HG03558 (cell line): ENCODE measurements at regions not wholly inside any gene's neighbourhood (a gene's known extent, or its start where the extent isn't known, plus 50 kb on each side); places are given as distances from the start of the nearest gene placed in this dataset.

Experiments
- ATAC-seq: cut with Tn5 transposase; IDR thresholded peaks from one replicate; pipeline ENCODE4 v1.9.1; 2021; ENCODE audit warnings: moderate number of reproducible peaks; ENCODE audit not compliant: unreplicated experiment; ENCODE audit errors: extremely low read depth

DNA sequence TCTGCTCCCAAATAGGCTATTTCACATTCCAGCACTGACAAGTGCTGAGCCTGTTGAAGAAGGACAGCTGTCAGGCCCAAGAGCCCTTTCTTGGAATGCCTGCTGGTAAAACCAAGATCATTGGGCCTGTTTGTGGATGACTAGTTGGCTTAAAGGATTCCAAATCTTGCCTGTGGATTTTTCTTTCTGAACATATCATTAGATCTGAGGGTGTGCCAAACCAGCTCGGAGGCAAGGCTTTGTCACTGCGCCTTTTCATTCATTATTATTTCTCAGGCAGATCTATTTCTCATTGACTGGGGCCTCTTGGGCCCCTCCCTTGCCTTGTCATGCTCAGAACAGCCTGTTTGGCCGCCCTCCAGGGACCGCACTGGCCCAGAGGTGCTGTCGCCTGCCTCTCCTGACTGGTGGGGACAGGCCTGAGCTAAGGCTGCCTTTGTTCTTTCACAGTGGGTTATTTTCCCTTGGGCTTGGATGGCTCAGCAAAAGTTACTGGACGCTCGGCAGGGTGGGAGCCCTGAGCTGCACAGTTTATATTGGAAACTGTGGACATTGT lies 222.7 kb upstream of the SESN3 start:
- no peak for ATAC-seq

DNA sequence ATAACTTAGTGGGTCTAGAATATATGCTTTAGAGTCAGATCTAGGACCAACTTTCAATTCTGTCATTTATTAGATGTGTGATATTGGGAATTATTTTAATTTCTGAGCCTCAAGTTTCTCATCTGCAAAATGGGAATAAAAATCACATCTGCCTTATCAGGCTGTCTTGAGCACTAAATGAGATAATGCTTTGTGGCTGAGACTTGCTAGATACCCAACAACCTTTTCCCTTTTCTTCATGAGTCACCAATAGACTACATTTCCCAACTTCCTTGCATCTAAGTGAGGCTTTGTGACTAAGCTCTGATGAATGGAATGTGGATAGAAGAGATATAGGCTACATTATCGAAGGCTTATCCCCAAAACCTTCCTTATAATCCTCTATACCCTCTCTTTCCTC lies 220.7 kb upstream of the SESN3 start:
- ATAC-seq = no peak

GRCh38 chr11:95451261-95451660 lies 220.3 kb upstream of the SESN3 start:
- no peak for ATAC-seq

DNA sequence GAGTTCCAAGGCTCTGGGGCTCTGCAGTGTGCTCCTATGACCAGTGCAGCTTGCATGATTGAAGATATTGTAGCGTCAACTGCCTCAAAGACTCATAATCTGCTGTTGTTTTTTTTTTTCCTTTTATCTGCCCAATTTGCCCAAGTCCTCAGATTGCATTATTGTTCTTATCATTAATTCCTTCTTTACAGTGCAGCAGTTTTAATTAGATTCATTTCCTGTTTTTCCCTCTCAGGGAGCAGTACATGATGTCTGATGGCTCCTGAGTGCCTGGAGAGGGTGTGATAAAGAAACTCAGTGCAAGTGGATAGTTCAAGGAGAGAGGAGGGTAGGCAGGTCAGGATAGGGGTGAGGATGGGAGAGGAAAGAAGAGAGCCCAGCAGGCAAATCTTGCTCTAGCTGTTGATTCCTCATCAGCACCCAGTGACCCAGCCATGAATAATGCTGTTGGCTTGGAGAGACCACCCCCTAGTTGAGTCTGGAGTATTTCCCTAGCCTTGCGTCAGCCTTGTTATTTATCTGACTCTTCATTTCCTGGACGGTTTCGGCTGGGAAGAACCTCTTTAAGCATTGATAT lies 219.6 kb upstream of the SESN3 start:
- ATAC-seq = no peak

- no peak for ATAC-seq
Measured at GRCh38 chr11:95445746-95446333, 214.8 kb upstream of the SESN3 start.

GRCh38 chr11:95444309-95445241 lies 213.6 kb upstream of the SESN3 start:
- ATAC-seq = no peak

DNA sequence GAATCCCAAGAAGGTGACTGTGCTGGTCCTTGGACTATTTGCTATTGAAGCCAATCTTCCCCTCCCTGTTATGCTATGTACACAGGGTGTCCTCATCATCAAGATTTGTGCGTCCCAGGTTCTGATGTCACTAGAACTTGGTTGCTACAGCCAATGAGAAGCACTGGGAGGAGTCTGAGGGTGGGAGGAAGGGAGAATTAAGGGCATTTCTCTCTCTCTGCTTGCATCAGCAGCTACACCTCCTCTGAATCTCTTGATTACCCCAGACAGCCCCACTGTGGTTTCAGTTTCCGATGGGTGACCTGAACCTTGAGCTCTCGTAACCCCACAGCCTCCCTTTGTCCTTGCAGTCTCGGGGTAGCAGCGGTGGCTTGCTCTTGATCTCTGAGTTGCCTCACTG lies 212.4 kb upstream of the SESN3 start:
- no peak for ATAC-seq

- no peak for ATAC-seq
Measured at GRCh38 chr11:95442531-95443050, 211.6 kb upstream of the SESN3 start.

DNA sequence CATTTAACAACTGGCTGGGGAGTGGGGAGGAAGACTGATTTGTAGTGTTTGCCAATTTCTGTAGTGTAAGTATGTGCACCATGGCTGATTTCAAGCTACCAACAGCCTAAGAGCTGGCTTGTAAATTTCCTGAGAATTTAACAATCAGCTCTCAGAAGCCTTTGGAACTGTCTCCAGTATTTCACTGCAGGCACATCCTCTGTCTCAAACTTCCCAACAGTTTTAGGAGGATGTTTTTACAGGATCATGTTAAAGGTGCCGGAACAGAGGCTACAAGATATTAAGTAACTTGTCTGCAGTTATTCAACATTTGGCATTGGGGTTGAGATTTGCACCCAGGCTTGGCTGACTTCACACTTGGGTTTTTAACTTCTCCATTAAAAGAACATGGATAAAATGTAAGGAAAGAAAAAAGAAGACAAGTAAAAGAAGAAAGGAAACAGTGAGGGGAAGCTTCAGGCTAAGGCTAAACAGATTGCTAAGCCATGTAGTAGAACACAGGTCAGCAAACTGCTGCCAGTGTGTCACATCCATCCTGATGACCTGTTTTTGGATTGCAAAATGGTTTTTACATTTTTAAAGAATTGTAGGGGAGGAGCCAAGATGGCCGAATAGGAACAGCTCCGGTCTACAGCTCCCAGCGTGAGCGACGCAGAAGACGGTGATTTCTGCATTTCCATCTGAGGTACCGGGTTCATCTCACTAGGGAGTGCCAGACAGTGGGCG lies 204.8 kb upstream of the SESN3 start:
- no peak for ATAC-seq

- no peak for ATAC-seq
Measured at GRCh38 chr11:95435192-95435591, 204.2 kb upstream of the SESN3 start.

GRCh38 chr11:95434489-95435057 lies 203.6 kb upstream of the SESN3 start:
- no peak for ATAC-seq

DNA sequence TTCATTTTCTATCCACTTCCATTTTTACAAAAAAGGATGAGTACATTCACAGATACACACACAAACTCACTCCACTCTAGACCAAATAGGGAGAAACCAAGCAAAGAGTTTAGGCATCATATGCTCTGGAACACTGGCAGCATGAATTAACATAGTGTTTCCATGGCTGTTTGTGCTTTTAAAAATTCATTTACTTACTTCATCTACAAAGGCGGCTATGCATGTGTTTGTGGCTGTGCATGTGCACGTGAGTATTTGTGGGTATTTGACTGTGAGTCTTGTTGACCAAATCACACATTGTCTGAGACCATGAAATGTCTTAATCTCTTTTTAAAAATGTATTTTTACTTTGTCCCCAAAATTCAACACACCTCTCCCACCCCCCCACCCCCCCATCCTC lies 203.0 kb upstream of the SESN3 start:
- no peak for ATAC-seq

DNA sequence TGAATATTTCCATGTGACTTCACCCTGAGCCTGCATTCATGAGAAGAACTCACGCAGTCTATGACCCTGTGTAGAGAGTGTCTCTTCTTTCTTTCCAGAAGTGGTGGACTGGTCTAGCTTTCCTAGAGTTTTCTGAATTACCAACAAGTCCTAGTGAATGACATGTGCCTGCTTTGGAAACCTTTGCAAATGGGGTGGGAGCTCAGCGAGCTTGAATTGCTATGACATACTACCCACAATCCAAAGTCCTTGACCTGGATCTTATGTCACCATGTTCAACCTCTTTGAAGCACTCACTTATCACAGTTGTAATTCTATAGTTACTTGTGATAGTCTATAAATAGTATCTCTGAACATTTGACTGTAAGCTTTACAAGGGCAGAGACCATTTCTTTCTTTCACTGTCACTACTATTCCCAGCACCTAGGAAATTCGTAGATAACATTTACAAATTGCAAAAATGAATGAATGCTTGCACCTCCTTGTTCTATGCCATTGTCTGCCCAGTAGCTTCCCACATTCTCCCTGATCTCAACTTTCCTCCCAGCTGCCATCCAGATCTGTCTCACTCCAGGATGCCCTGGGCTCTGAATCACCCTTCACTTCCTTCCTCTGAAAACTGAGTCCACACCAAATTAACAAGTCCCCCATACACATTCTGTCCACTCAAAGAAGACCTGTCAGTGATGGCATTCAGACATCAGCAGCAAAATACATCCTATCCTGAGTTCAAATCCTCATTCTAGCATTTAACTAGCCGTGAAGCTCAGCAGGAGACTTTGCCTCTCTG lies 201.9 kb upstream of the SESN3 start:
- no peak for ATAC-seq

- ATAC-seq = no peak
Measured at GRCh38 chr11:95429376-95429907, 198.4 kb upstream of the SESN3 start.

GRCh38 chr11:95426823-95427462 lies 195.9 kb upstream of the SESN3 start:
- ATAC-seq = no peak

GRCh38 chr11:95419915-95420314 lies 188.9 kb upstream of the SESN3 start:
- no peak for ATAC-seq

DNA sequence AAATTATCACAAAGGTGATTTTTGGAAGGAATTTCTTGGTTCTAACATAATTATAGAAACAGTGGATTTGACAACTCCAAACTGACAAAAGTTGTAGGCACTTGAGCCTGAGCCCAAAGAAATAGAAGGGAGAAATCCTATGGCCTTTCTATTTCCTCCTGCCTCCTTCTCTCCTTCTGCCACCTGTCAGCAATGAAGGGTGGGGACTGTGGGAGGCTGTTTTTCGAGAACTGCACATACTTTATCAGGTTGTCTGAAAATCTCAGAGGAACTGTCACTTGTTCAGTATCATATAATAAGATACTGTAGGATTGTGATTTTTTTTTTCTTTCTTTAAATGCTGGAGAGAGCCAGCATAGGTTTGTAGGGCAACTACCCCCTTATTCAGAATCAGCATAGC lies 187.9 kb upstream of the SESN3 start:
- no peak for ATAC-seq

DNA sequence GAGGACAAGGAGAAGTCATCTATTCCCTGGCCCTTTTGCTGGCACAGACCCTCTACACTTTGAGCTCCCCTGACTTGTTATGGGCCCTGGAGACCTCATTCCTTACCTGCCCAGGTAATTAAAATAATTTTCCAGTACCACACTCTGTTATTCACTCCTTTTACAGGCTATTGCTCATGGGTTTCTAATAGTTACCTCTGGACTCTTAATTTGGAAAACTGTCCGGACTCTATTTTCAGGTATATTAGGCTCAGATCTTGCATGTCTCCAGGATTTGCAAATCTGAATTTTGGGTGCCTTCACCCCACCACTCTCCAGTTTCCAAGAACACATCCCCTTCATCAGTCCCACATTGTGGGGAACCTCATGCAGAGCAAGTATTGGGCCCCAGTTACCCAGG lies 186.8 kb upstream of the SESN3 start:
- no peak for ATAC-seq
